Frontal cortex (tissue), 3 donors: ENCODE measurements at regions not wholly inside any gene's neighbourhood (a gene's known extent, or its start where the extent isn't known, plus 50 kb on each side); places are given as distances from the start of the nearest gene placed in this dataset.

Experiments
- DNase-seq, 2 donors: peaks; one replicate each; pipeline ENCODE4 v3.0.0; 2012; ENCODE audit warnings: low spot score in 2 of 2
- FAIRE-seq: peaks from 2 replicates; lab custom pipeline; 2012; peaks lifted over from hg19 to GRCh38; lab: Jason Lieb, UNC
- donor health status: control.
- donor health status: control.
- donor health status: control.

DNA sequence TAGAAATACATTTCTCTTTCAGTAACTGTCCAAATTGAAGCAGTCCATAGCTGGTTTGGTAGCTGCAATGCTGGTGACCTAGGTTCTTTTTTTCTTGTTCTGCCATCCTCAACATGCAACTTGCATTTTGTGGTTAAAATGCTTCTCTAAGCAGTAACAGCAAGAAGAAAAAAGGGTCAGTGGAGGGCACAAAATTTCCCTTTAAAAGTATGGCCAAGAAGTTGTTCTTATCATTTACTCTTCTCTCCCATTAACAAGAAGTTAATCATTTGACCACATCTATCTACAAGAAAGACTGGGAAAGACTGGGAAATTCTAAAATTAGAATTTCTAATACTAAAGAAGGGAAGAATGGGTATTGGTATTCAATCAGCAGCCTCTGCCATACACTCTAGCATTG is 569.9 kb downstream of the CPS1 start:
- no peak for FAIRE-seq
- no peak for DNase-seq

DNA sequence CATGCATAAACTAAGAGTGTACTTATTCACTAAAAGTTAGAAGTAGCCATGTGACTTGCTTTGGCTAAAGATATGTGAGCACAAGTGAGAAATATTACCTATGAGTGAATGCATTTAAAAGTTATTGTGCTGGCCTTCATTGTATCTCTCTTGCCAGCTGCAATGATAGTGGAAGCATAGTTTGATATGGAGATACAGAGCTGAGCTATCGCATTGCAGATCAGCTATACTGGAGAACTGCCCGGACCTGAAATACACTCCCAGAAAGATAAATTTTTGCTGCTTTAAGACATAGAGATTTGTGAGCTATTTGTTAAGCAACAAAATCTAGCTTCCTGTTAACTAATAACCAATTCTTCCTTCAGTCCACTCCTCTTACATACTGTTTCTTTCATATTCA is 571.1 kb downstream of the CPS1 start:
- DNase-seq (no peak), FAIRE-seq (no peak)

DNA sequence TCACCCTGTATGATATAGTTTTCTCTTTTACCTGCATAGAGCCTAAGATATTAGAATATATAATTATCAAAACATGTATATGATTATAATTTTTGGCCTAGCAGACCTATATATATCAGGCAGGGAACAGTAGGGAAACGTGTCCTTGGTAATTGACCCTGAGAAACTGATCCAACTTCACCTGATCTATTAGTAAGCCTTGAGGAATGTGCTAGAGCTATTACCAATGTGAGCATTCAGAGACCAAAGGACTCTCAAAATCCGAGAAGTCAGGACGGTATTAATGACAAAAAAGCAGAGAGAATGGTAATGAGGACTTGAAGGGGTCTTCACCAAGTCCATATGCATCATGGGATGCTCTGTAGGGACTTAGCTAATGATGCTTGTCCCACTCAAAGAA is 571.9 kb downstream of the CPS1 start:
- no peak for DNase-seq
- FAIRE-seq, result no peak

DNA sequence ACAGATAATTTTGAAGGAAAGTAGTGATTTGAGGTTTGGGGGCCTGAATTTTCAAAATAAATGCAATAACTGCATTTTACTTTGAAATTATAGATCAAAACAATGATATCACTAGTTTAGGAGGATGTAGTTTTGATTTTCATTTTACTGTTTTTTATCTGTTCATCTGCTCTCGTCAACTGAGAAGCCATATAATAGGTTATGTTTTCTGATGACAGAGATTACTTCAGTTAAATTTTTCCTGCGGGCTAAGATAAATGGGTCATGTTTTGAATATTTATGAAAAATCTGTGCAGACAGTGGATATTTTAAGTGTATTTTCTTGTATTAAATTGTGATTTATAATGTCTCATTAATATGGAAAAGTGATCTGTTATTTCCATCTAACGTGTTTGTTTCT is 573.4 kb downstream of the CPS1 start:
- DNase-seq, result no peak
- FAIRE-seq, result no peak

DNA sequence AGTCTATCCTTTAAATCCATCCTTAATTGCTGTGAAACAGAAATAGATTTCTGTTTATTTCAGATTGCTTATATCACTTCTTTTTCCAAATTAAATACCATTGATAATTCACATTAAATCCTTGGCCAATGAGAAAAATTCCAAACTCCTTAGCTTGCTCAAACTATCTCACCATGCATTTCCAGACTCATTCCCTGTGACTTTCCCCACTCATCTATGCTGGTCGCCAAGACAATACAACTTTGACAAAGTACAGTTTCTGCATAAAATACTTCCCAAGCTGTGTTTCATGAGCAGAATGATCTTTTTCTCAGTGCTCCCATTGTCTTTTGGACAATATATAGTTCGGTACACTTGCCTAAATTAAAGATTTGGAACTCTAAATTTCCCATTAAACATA is 575.6 kb downstream of the CPS1 start:
- FAIRE-seq (no peak), DNase-seq (no peak)

DNA sequence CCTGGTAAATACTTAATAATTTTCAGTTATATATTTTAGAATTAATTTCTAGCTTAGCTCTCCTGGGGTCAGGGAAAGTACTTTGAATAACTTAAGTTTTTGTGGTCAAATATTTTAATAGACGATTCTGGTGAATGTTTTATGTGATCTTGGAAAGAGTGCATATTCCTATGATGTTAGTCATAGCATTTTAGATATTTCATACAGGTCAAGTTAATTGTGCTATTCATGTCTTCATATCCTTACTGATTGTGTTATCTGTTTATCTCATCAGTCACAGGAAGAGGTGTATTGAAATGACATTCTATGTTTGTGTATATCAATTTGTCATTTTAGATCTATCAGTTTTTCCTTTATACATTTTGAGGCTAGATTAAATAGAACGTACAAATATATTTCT is 576.2 kb downstream of the CPS1 start:
- FAIRE-seq (no peak), DNase-seq (no peak)

DNA sequence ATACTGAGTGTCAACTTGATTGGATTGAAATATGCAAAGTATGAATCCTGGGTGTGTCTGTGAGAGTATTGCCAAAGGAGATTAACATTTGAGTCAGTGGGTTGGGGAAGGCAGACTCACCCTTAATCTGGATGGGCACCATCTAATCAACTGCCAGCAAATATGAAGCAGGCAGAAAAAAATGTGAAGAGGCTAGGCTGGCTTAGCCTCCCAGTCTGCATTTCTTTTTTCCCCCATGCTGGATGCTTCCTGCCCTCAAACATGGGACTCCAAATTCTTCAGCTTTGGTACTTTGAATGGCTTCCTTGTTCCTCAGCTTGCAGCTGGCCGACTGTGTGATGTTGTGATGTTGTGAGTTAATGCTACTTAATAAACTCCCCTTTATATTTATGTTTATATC is 577.4 kb downstream of the CPS1 start:
- FAIRE-seq, result no peak
- no peak for DNase-seq

DNA sequence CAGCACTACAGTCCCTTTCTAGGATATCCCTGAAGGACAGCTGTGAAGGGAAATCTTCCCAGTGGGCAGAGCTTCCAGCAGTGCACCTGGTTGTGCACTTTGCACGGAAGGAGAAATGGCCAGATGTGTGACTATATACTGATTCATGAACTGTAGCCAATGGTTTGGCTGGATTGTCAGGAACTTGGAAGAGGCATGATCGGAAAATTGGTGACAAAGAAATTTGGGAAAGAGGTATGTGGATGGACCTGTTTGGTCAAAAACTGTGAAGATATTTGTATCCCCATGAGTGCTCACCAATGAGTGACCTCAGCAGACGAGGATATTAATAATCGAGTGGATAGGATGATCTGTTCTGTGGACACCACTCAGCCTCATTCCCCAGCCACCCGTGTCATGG is 582.2 kb downstream of the CPS1 start:
- FAIRE-seq, result no peak
- DNase-seq, result no peak

DNA sequence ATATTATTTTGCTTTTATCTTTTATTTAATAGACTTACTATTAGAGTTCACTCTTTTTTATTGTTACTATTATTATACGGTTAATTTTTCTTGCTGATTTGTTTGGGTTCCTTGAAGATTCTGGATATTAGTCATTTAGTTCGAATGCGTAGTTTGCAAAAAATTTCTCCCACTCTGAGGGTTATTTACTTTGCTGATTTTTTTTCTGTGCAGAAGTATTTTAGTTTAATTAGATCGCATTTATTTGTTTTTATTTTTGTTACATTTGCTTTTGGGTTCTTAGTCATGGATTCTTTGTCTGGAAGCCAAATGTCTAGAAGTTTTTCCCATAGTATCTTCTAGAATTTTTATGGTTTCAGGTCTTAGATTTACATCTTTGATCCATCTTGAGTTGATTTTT is 585.2 kb downstream of the CPS1 start:
- DNase-seq (no peak), FAIRE-seq (peak; percentile 8)

DNA sequence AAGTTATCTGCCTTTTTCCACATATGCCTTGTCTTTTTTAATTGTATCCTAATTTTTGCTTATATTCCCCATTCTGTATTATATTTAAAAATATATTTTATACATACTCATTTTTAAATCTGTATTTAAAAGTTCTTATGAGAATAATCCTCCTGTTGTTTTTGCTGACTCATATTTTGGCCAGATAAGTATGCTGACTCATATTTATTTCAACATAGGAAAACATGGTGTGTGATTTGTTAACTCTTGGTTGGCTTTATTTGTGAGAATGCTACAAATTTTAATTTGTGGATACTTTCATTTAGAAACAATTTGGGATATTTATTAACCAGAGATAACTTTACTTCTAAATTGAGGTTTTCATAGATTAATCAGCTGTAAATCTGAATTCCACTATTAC is 587.7 kb downstream of the CPS1 start:
- no peak for FAIRE-seq
- DNase-seq, result no peak

DNA sequence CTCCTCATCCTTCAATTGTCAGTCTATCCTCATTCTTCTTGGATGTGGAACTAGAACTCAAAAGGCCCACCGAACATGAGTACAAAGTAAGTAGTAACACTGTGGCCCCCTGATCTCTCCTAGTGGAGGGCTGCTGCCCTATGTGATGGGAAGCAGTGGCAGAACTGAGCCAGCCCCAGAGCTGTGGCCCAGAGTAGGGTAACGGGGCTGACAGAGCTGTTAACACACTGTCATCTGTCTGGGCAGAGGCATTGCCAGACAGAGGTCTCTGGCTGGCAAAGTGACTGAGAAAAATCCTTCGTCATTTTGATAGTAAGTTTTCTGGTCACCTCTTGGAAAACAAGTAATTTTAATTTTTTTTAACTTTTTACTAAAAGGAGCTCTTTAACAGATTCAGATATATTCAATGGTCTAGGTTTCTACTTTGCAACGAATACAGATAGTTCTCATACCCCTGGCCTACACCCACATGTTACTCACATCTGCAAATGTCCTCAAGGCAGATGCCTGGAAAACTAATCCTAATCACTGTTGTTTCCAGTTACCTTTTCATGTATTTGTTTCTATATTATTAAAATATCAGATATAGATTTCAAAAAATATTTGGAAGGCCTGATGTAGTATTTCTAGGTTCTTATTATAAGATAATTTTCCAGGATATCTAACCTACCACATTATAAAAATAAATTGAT is 588.7 kb downstream of the CPS1 start:
- FAIRE-seq (no peak), DNase-seq (no peak)

DNA sequence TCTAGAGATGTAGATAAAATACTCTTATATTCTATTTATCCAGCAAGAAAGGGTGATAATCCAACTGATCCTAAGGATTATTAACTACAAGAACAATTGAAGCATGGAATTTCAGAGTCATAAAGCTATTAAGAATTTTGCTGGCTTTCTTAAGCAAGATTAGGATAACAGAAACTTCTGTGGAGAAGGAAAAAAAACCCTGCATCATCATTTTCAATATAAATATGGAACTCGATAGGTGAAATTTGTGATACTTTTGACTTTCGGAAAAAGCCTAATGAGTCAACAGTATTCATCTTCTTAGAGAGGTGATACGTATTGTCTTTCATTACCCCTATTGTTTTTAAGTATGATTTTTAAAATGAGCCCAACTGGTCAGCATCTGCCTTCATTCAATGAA is 593.3 kb downstream of the CPS1 start:
- FAIRE-seq, result no peak
- no peak for DNase-seq

DNA sequence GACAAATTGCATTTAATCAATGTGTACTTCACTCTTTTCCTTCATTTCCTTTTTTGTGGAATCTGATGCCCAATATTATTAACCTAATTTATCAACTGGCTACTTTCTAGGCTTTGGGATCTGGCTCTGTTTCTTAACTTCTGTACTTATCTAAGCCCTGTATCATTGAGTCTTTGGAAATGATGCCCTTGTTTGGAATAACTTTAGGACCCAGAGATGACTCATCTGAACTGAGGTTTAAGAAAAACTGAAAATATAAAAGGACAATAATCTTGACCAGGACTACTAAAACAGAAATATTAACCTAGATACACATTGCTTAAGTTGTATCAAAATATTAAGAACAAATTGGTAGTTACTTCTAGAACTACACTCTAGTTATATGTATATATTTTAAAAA is 600.8 kb downstream of the CPS1 start:
- no peak for FAIRE-seq
- no peak for DNase-seq

DNA sequence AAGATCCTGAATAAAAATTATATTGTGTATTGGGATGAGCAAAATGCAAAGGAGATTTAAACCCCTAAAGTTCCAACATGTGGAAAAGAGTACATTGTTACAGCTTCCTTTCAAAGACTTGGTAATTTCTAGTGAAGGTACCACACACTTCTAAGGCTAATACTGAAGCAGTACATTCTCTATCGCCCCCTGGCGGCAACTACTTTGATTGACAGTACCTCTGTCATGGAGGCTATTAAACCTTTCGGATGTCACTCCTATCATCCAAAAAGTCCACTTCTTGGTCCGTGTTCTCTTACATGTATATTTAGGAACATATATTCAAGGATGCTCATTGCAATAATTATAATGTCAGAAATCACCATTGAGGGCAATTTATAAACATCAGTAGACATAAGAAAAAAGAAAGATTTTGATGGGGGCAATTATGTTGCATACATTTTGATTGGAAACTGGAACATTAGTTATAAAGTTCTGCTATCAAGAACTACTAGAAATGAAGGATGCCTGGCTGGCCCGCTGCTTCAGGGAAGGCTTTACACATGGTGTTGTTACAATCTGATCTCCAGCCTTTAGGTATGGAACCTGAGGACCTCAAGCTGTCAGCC is 601.6 kb downstream of the CPS1 start:
- FAIRE-seq (no peak), DNase-seq (peak; percentile 5 to 16)

DNA sequence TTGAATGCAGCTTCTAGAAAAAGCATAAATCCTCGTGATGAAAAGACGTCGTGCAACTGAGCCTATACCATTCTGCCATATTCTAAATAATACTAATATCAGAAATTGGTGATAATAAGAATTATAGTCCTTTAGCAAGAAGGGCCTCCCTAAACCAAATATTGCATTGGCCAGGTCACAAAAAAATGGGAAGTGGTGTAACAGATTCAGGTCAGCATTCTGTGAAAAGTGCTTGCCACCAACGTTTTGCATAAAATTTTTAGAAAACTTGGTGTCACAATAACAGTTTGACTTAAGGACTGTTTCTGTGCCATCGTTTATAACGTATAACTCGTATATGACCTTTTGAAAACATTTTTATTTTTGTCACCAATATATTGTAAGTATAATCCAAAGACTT is 603.6 kb downstream of the CPS1 start:
- FAIRE-seq (no peak), DNase-seq (no peak)

DNA sequence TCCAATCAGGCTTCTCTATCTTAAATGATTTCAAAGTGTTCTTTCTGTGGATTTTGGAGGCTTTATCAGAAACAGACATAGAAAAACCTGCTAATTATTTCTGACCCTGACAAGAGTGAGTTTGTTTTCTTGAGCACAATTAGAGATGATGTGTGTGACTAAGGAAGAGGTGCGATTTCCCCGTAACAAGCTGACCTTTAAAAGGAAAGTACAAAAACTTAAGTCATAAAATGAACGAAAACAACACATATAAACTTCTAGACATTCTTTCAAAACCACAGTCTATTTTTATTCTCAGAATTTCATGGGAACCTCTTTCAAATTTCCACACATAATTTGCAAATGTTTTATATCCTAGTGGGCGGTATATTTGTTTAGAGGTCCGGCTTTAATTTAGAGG is 604.8 kb downstream of the CPS1 start:
- DNase-seq, result no peak
- no peak for FAIRE-seq

DNA sequence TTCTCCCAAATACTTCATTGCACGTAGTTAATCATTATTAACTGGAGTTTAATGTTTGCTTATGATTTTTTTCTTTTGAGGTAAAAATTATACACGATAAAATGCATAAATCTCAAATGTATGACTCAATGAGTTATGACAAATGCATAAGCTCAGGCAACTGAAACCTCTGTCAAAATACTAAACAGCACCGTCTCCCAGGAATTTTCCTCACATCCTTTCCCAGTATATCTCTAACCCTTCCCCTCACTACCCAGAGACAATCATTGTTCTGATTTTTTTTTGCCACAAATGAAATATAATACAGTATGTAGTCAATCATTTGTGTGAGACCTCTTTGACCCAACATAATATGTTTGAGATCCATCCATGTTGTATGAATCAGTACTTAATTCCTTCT is 606.5 kb downstream of the CPS1 start:
- no peak for FAIRE-seq
- DNase-seq, result no peak

DNA sequence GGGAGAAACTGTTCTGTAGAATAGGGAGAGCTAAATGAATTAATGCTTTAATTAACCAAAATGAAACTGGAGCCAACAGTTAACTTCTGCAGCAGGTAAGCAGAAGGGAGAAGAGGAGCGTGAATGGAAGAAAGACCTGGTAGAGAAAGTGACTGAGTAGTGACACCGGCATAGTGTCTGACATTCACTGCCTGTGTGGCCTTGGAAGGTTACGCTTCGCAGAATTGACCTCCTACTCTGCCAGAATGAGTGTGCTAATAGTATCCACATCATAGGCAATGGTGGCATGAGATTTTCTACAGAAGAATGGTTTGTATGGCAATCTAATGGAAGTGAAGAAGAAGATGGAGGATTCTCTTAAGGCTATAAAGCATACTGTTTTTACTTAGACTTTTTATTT is 614.4 kb downstream of the CPS1 start:
- no peak for FAIRE-seq

DNA sequence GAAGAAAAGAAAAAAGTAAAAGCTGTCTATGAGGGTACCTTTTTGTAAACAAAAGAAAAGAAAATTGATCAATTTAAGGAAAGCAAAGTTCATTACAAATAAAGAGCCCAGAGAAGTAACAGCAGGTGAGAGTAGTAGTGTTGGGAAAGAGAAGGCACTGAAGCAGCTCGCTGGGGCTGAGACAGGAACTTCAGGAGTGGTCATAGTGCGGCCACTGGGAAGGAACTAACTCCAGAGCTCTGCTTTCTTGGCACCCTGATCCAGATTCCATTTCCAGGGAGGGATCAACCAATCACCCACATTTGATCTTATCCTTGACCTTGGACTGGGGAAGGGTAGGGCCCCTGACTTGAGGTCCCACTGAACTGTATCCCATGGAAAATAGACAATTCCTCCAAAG is 617.6 kb downstream of the CPS1 start:
- no peak for FAIRE-seq
- DNase-seq, result no peak

More for the DNA sequence above, 614.4 kb downstream of the CPS1 start:
- no peak for DNase-seq

DNA sequence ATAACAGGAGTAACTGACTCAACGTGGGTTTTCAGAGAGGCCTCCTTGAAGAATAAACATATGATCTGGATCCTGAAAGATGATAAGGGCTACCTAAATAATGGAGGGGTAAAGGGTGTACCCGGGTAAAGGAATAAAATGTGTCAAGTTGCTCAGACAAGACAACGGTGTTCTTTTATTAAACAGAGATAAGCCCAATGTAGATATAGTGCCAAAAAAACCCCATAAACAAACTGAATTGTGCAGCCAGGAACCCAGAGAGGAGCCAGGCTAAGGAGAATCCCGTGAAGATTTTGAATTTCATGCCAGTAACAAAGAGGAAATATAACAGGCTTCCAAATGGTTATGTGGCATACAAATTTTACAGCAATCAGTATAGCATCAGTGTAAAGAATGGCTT is 618.2 kb downstream of the CPS1 start:
- DNase-seq (no peak), FAIRE-seq (no peak)

DNA sequence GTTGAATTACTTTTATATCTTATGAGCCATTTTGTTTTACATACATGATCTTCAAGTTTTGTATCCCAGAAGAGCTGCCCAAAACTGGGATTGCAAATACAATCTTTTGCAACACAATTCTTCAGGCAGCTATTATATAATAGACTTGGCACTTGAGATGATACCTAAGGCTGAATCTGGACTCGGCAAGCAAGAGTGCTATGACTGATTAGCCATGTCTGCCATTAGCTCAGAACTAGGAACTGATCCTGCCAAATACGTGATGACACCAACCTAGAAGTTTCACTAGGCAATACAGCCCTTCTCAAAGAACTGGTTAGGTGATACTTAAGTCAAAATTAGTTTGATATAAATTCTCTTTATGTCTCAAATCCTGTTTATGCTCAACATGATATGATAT is 619.6 kb downstream of the CPS1 start:
- no peak for DNase-seq
- FAIRE-seq, result no peak

DNA sequence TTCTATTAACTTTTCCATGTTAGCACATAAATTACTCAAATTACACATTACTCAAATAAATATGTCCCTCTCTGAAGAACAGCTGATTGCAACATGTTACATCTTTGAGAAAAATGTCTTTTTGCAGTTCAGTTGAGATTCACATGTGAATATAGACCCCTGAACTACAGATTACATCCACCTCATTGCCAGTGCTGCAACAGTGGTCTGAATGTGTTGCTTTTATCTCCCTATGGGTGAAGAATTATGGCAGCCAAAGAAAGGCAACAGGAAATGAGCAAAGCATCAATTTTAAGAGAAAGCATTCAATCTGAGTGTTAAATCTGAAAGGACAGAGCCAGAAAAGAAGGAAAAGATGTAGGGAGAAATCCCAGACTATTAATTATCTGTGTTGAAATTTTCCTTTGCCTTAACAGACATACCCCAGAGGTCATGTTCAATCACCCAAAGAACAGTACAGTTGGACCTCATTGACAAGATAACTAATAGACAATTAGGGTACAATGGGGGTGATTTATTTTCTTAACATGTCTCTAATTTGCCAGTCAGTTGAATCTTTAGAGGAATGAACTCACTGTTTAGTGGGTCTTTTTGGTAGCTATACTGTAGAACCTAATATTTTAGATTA is 620.2 kb downstream of the CPS1 start:
- FAIRE-seq (no peak), DNase-seq (no peak)
